HEK293 (cell line): ENCODE measurements at regions not wholly inside any gene's neighbourhood (a gene's known extent, or its start where the extent isn't known, plus 50 kb on each side); places are given as distances from the start of the nearest gene placed in this dataset.

ENCODE experiments used
- CTCF ChIA-PET: fragments of 350-600 bp; formaldehyde crosslinking; extraction: SDS; loops from one replicate; lab custom pipeline; 2021; ENCODE audit warnings: antibody characterized with exemption; lab: Yijun Ruan, JAX
- POLR2A ChIA-PET: fragments of 300-600 bp; formaldehyde crosslinking; extraction: SDS; loops from one replicate; lab custom pipeline; 2020; ENCODE audit warnings: antibody characterized with exemption, inconsistent platforms; lab: Yijun Ruan, JAX
- H3K27ac ChIP-seq: fragments of 200-500 bp; sonication (Bioruptor generic); 2 replicates; pipeline ENCODE4 v1.5.1; 2014; ENCODE audit warnings: low read depth, low read length, control low read depth, inconsistent platforms; ENCODE audit errors: extremely low read depth
- H3K36me3 ChIP-seq, 2 experiments: fragments of 200-500 bp in 1 of 2; sonication (Bioruptor generic) in 1 of 2; 1 replicate in 1 of 2; 2 replicates in 1 of 2; pipeline ENCODE4 v1.5.1; 2014 to 2017; ENCODE audit warnings: inconsistent platforms in 2 of 2, low read length in 2 of 2; ENCODE audit not compliant: control insufficient read depth in 2 of 2, insufficient read depth in 1 of 2
- H3K4me1 ChIP-seq: fragments of 200-500 bp; sonication (Bioruptor generic); 2 replicates; pipeline ENCODE4 v1.5.1; 2014; ENCODE audit warnings: mild to moderate bottlenecking, low read length, inconsistent platforms; ENCODE audit not compliant: control insufficient read depth, insufficient read depth
- H3K4me3 ChIP-seq: 2 replicates; pipeline ENCODE4 v1.5.1; 2011; ENCODE audit warnings: low read depth, mild to moderate bottlenecking, control low read depth, low read length, moderate library complexity
- H3K9me3 ChIP-seq: fragments of 200-500 bp; sonication (Bioruptor generic); 2 replicates; pipeline ENCODE4 v1.5.1; 2014; ENCODE audit warnings: low read depth, low read length, inconsistent platforms; ENCODE audit not compliant: control insufficient read depth, insufficient read depth
- KLF8 ChIP-seq: fragments of 450-650 bp; formaldehyde crosslinking; IDR thresholded peaks from 2 replicates; pipeline ENCODE4 v1.5.1; 2016; ENCODE audit warnings: missing biosample characterization, missing genetic modification characterization
- KLF9 ChIP-seq: fragments of 450-650 bp; formaldehyde crosslinking; IDR thresholded peaks from 2 replicates; pipeline ENCODE4 v1.5.1; 2016; ENCODE audit warnings: missing biosample characterization, missing genetic modification characterization, low read depth
- MZF1 ChIP-seq: fragments of 450-650 bp; formaldehyde crosslinking; IDR thresholded peaks from 2 replicates; pipeline ENCODE4 v1.5.1; 2017; ENCODE audit warnings: missing biosample characterization, missing genetic modification characterization, borderline replicate concordance
- PRDM6 ChIP-seq: fragments of 450-650 bp; formaldehyde crosslinking; IDR thresholded peaks from 2 replicates; pipeline ENCODE4 v1.5.1; 2017; ENCODE audit warnings: missing biosample characterization, missing genetic modification characterization
- TSHZ1 ChIP-seq: fragments of 450-650 bp; formaldehyde crosslinking; IDR thresholded peaks from 2 replicates; pipeline ENCODE4 v1.5.1; 2016; ENCODE audit warnings: missing biosample characterization, missing genetic modification characterization, borderline replicate concordance
- ZBTB8A ChIP-seq: fragments of 450-650 bp; formaldehyde crosslinking; IDR thresholded peaks from 2 replicates; pipeline ENCODE4 v1.5.1; 2016; ENCODE audit warnings: missing biosample characterization, missing genetic modification characterization
- ZFHX2 ChIP-seq: fragments of 450-650 bp; formaldehyde crosslinking; conservative IDR thresholded peaks from 2 replicates; pipeline ENCODE4 v1.5.1; 2016; ENCODE audit warnings: missing biosample characterization, missing genetic modification characterization
- ZNF274 ChIP-seq, 2 experiments: fragments of 200-500 bp in 1 of 2; fragments of 450-650 bp in 1 of 2; sonication (Bioruptor generic) in 1 of 2; formaldehyde crosslinking in 1 of 2; IDR thresholded peaks; 2 replicates each; pipeline versions ENCODE4 v1.5.1 to v1.6.1; 2014 to 2016; ENCODE audit warnings: borderline replicate concordance in 1 of 2, inconsistent platforms in 1 of 2, low read length in 1 of 2, missing biosample characterization in 1 of 2, missing genetic modification characterization in 1 of 2
- ZNF292 ChIP-seq: fragments of 450-650 bp; formaldehyde crosslinking; IDR thresholded peaks from 2 replicates; pipeline ENCODE4 v1.5.1; 2016; ENCODE audit warnings: low read depth, missing biosample characterization, missing genetic modification characterization, borderline replicate concordance
- ZNF354C ChIP-seq: fragments of 450-650 bp; formaldehyde crosslinking; IDR thresholded peaks from 2 replicates; pipeline ENCODE4 v1.5.1; 2016; ENCODE audit warnings: missing biosample characterization, missing genetic modification characterization, low read depth, borderline replicate concordance
- ZNF530 ChIP-seq: fragments of 450-650 bp; formaldehyde crosslinking; IDR thresholded peaks from 2 replicates; pipeline ENCODE4 v1.5.1; 2016; ENCODE audit warnings: low read depth, missing biosample characterization, missing genetic modification characterization
- ZNF548 ChIP-seq: fragments of 450-650 bp; formaldehyde crosslinking; IDR thresholded peaks from 2 replicates; pipeline ENCODE4 v1.5.1; 2016; ENCODE audit warnings: missing biosample characterization, missing genetic modification characterization
- ZNF560 ChIP-seq: fragments of 450-650 bp; formaldehyde crosslinking; IDR thresholded peaks from 2 replicates; pipeline ENCODE4 v1.5.1; 2017; ENCODE audit warnings: missing biosample characterization, missing genetic modification characterization, borderline replicate concordance
- ZNF585B ChIP-seq: fragments of 450-650 bp; formaldehyde crosslinking; IDR thresholded peaks from 2 replicates; pipeline ENCODE4 v1.5.1; 2016; ENCODE audit warnings: missing biosample characterization, missing genetic modification characterization
- ZNF600 ChIP-seq: fragments of 450-650 bp; formaldehyde crosslinking; IDR thresholded peaks from 2 replicates; pipeline ENCODE4 v1.5.1; 2016; ENCODE audit warnings: missing biosample characterization, missing genetic modification characterization
- ZNF785 ChIP-seq: fragments of 450-650 bp; formaldehyde crosslinking; IDR thresholded peaks from 2 replicates; pipeline ENCODE4 v1.5.1; 2016; ENCODE audit warnings: missing biosample characterization, missing genetic modification characterization
- ZSCAN4 ChIP-seq: fragments of 450-650 bp; formaldehyde crosslinking; IDR thresholded peaks from 2 replicates; pipeline ENCODE4 v1.5.1; 2017; ENCODE audit warnings: missing biosample characterization, missing genetic modification characterization

GRCh38 chr12:98232753-98233390, 282.5 kb upstream of the TMPO start (continued):
- TF ChIP-seq ZSCAN4 (tag by site-specific recombination), result no peak
- TF ChIP-seq ZNF354C (tag by site-specific recombination), result no peak
- TF ChIP-seq ZNF585B (tag by site-specific recombination), result no peak
- TF ChIP-seq KLF8 (tag by site-specific recombination), result no peak
- TF ChIP-seq PRDM6 (tag by site-specific recombination), result no peak
- TF ChIP-seq ZBTB8A, result no peak
- TF ChIP-seq ZNF785, result no peak
- no peak for TF ChIP-seq ZNF548 (tag by site-specific recombination)
- TF ChIP-seq ZNF530, result no peak

GRCh38 chr12:98235301-98235700, 280.1 kb upstream of the TMPO start:
- Histone ChIP-seq H3K27ac (no peak overlapping the region), H3K36me3 (no peaks in the 10 kb centered on the region), H3K9me3 (no peaks in the 10 kb centered on the region), H3K4me1 (no peaks in the 10 kb centered on the region), H3K4me3 (no peak overlapping the region)
- CTCF ChIA-PET, result no interaction called here
- no peak for TF ChIP-seq ZNF560 (tag by site-specific recombination)
- TF ChIP-seq MZF1 (tag by site-specific recombination), result no peak
- TF ChIP-seq TSHZ1 (tag by site-specific recombination), result no peak
- TF ChIP-seq ZNF600 (tag by site-specific recombination), result no peak
- no peak for TF ChIP-seq ZNF274 (IDR thresholded peaks at IDR 0.05; ENCODE audit: low read length)
- TF ChIP-seq ZNF274 (tag by site-specific recombination; IDR thresholded peaks at IDR 0.05; ENCODE audit: borderline replicate concordance), result no peak
- TF ChIP-seq ZNF292, result no peak
- TF ChIP-seq KLF8 (tag by site-specific recombination), result no peak
- no peak for TF ChIP-seq ZFHX2
- no peak for TF ChIP-seq KLF9 (tag by site-specific recombination)
- POLR2A ChIA-PET, result no interaction called here
